GM23338 (cell line): ENCODE measurements at regions not wholly inside any gene's neighbourhood (a gene's known extent, or its start where the extent isn't known, plus 50 kb on each side); places are given as distances from the start of the nearest gene placed in this dataset.

Source experiments
- ATAC-seq: fragments of 200-7000 bp; cut with Tn5 transposase; 3 replicates; pipeline ENCODE4 v1.9.1; 2020
- DNase-seq: peaks from one replicate; pipeline ENCODE4 v3.0.0-alpha.2; 2015; ENCODE audit warnings: low spot score
- H2AFZ ChIP-seq: fragments of 200-600 bp; sonication (generic); 2 replicates; pipeline ENCODE4 v1.8.0; 2016; ENCODE audit warnings: antibody characterized with exemption, mild to moderate bottlenecking, moderate library complexity
- H3F3A ChIP-seq: fragments of 200-600 bp; sonication (generic); replicated peaks from 2 replicates; pipeline ENCODE4 v1.8.0; 2017; ENCODE audit warnings: antibody characterized with exemption, mixed run types, low read depth
- H3K27ac ChIP-seq: fragments of 200-600 bp; sonication (generic); 2 replicates; pipeline ENCODE4 v1.6.1; 2016; ENCODE audit warnings: low read depth
- H3K27me3 ChIP-seq: fragments of 200-600 bp; sonication (generic); 2 replicates; pipeline ENCODE4 v1.8.0; 2016; ENCODE audit warnings: mild to moderate bottlenecking, mixed run types, moderate library complexity; ENCODE audit not compliant: insufficient read depth
- H3K36me3 ChIP-seq: fragments of 200-600 bp; sonication (generic); 2 replicates; pipeline ENCODE4 v1.8.0; 2016; ENCODE audit warnings: mild to moderate bottlenecking; ENCODE audit not compliant: insufficient read depth
- H3K4me1 ChIP-seq: fragments of 200-600 bp; sonication (generic); 2 replicates; pipeline ENCODE4 v1.8.0; 2016; ENCODE audit warnings: mild to moderate bottlenecking, moderate library complexity; ENCODE audit not compliant: insufficient read depth
- H3K4me2 ChIP-seq: fragments of 200-600 bp; sonication (generic); 2 replicates; pipeline ENCODE4 v1.7.1; 2017; ENCODE audit warnings: mixed run types
- H3K4me3 ChIP-seq: fragments of 200-600 bp; sonication (generic); 2 replicates; pipeline ENCODE4 v1.6.1; 2016; ENCODE audit warnings: mixed run types
- H3K79me2 ChIP-seq: fragments of 200-600 bp; sonication (generic); replicated peaks from 2 replicates; pipeline ENCODE4 v1.8.0; 2017; ENCODE audit warnings: mild to moderate bottlenecking; ENCODE audit not compliant: insufficient read depth
- H3K9me2 ChIP-seq: fragments of 200-600 bp; sonication (generic); 2 replicates; pipeline ENCODE4 v1.8.0; 2017; ENCODE audit not compliant: insufficient read depth
- H4K20me1 ChIP-seq: fragments of 200-600 bp; sonication (generic); replicated peaks from 2 replicates; pipeline ENCODE4 v1.8.0; 2017; ENCODE audit warnings: mild to moderate bottlenecking; ENCODE audit not compliant: insufficient read depth
- H3K27ac Mint-ChIP-seq: 2 replicates; pipeline ENCODE4 v1.8.0; 2020; ENCODE audit warnings: inconsistent platforms, mild to moderate bottlenecking, moderate library complexity, mixed read lengths
- H3K27me3 Mint-ChIP-seq: 3 replicates; pipeline ENCODE4 v1.8.0; 2022; ENCODE audit warnings: low read depth, mild to moderate bottlenecking, moderate library complexity, mixed read lengths, inconsistent platforms; ENCODE audit not compliant: insufficient read depth, poor library complexity
- H3K36me3 Mint-ChIP-seq: 3 replicates; pipeline ENCODE4 v1.8.0; 2021; ENCODE audit warnings: low read depth, mild to moderate bottlenecking, inconsistent platforms, moderate library complexity, mixed read lengths
- H3K4me1 Mint-ChIP-seq: 3 replicates; pipeline ENCODE4 v1.8.0; 2020; ENCODE audit warnings: mild to moderate bottlenecking, inconsistent platforms, mixed read lengths
- H3K4me3 Mint-ChIP-seq: 3 replicates; pipeline ENCODE4 v1.8.0; 2021; ENCODE audit warnings: moderate library complexity, mild to moderate bottlenecking, inconsistent platforms, mixed read lengths
- H3K9me3 Mint-ChIP-seq: 3 replicates; pipeline ENCODE4 v1.8.0; 2020; ENCODE audit warnings: moderate library complexity, mild to moderate bottlenecking, inconsistent platforms, mixed read lengths
- CREB1 ChIP-seq: fragments of 250-450 bp; sonication (Bioruptor Pico); IDR thresholded peaks from 2 replicates; pipeline ENCODE4 v1.5.0; 2020; ENCODE audit warnings: low read depth, mild to moderate bottlenecking, moderate library complexity
- CTCF ChIP-seq, 2 experiments: fragments of 200-600 bp in 1 of 2; sonication (generic) in 1 of 2; conservative IDR thresholded peaks; 2 replicates each; pipeline versions ENCODE4 v1.5.1 to v1.6.1; 2016 to 2017; ENCODE audit warnings: antibody characterized with exemption in 2 of 2, low read depth in 2 of 2, mild to moderate bottlenecking in 2 of 2, moderate library complexity in 1 of 2
- ETS1 ChIP-seq: IDR thresholded peaks from 2 replicates; pipeline ENCODE4 v1.6.1; 2016; ENCODE audit warnings: antibody characterized with exemption
- EZH2 ChIP-seq: fragments of 200-600 bp; sonication (generic); IDR thresholded peaks from one replicate; pipeline ENCODE4 v1.8.0; 2017; ENCODE audit warnings: antibody characterized with exemption, mild to moderate bottlenecking, low read depth; ENCODE audit not compliant: unreplicated experiment
- EZH2phosphoT487 ChIP-seq: fragments of 200-600 bp; sonication (generic); IDR thresholded peaks from one replicate; pipeline ENCODE4 v1.8.1; 2018; ENCODE audit warnings: antibody characterized with exemption; ENCODE audit not compliant: unreplicated experiment
- JUNB ChIP-seq: IDR thresholded peaks from one replicate; pipeline ENCODE4 v1.6.1; 2016; ENCODE audit warnings: antibody characterized with exemption; ENCODE audit not compliant: unreplicated experiment
- NANOG ChIP-seq: IDR thresholded peaks from 2 replicates; pipeline ENCODE4 v1.6.1; 2016; ENCODE audit warnings: antibody characterized with exemption, borderline replicate concordance
- POLR2AphosphoS5 ChIP-seq: IDR thresholded peaks from 2 replicates; pipeline ENCODE4 v1.6.1; 2016; ENCODE audit warnings: antibody characterized with exemption, low read depth
- REST ChIP-seq: IDR thresholded peaks from one replicate; pipeline ENCODE4 v1.6.1; 2018; ENCODE audit warnings: antibody characterized with exemption; ENCODE audit not compliant: unreplicated experiment
- STAT1 ChIP-seq: IDR thresholded peaks from one replicate; pipeline ENCODE4 v1.6.1; 2016; ENCODE audit warnings: antibody characterized with exemption; ENCODE audit not compliant: unreplicated experiment
- ZNF114 ChIP-seq: fragments of 250-450 bp; sonication (Bioruptor Pico); IDR thresholded peaks from 2 replicates; pipeline ENCODE4 v1.5.0; 2020; ENCODE audit warnings: mild to moderate bottlenecking, moderate library complexity
- ZNF331 ChIP-seq: fragments of 250-450 bp; sonication (Bioruptor Pico); IDR thresholded peaks from 2 replicates; pipeline ENCODE4 v1.5.0; 2020; ENCODE audit warnings: low read depth, mild to moderate bottlenecking, moderate library complexity
- ZNF462 ChIP-seq: fragments of 250-450 bp; sonication (Bioruptor Pico); IDR thresholded peaks from 2 replicates; pipeline ENCODE4 v1.5.0; 2020; ENCODE audit warnings: mild to moderate bottlenecking, moderate library complexity

- no peak for TF ChIP-seq POLR2AphosphoS5
- no peak for TF ChIP-seq ZNF331 (CRISPR knock-in tag)
- TF ChIP-seq EZH2phosphoT487: no peak
- no peak for TF ChIP-seq ZNF114 (CRISPR knock-in tag)
Measured at GRCh38 chr10:104574838-104575237, 66.3 kb upstream of the SORCS3 start (continued).

- Mint-ChIP-seq H3K36me3 (no peaks in the 10 kb centered on the region), H3K27ac (no peak overlapping the region)
Measured at GRCh38 chr10:104576611-104577010, 64.5 kb upstream of the SORCS3 start.

More at GRCh38 chr10:104576611-104577010, 64.5 kb upstream of the SORCS3 start:
- H3K9me2 ChIP-seq: no peaks in the 10 kb centered on the region
- no peak overlapping the region for H3K27ac ChIP-seq
- H3F3A ChIP-seq: no peaks in the 10 kb centered on the region
- no peaks in the 10 kb centered on the region for H4K20me1 ChIP-seq
- H3K27me3 ChIP-seq: no peaks in the 10 kb centered on the region
- Mint-ChIP-seq H3K4me3 (no peak overlapping the region), H3K27me3 (peaks cover 5% of the 10 kb centered on the region), H3K9me3 (peaks cover under 1% of the 10 kb centered on the region; the same call in 1 of the 3 replicates), H3K4me1 (peaks cover 5% of the 10 kb centered on the region)
- no peak overlapping the region for H3K4me3 ChIP-seq
- TF ChIP-seq ZNF114 (CRISPR knock-in tag) (no peak), ZNF462 (no peak), NANOG (no peak), EZH2 (no peak), CREB1 (CRISPR knock-in tag) (no peak), POLR2AphosphoS5 (no peak), ZNF331 (CRISPR knock-in tag) (no peak), JUNB (no peak), EZH2phosphoT487 (no peak), CTCF (conservative IDR thresholded peaks at IDR 0.05; ENCODE audit: low read depth in 2 of 2) (no peak), STAT1 (no peak), REST (no peak), ETS1 (no peak)
- no peak for DNase-seq
- no peaks in the 10 kb centered on the region for H3K79me2 ChIP-seq
- H3K4me1 ChIP-seq: 0 out of 2 replicates have a peak, but pooled peaks cover 7% of the 10 kb centered on the region
- H2AFZ ChIP-seq: no peak overlapping the region
- ATAC-seq: no peak
- no peaks in the 10 kb centered on the region for H3K36me3 ChIP-seq
- H3K4me2 ChIP-seq: no peak overlapping the region
